Suppressor macrophage treated with lipopolysaccharide for 4 hours (primary cell): ENCODE measurements at regions not wholly inside any gene's neighbourhood (a gene's known extent, or its start where the extent isn't known, plus 50 kb on each side); places are given as distances from the start of the nearest gene placed in this dataset.

Experiments
- DNase-seq: peaks from one replicate; pipeline ENCODE4 v3.0.0-alpha.2; 2020

DNA sequence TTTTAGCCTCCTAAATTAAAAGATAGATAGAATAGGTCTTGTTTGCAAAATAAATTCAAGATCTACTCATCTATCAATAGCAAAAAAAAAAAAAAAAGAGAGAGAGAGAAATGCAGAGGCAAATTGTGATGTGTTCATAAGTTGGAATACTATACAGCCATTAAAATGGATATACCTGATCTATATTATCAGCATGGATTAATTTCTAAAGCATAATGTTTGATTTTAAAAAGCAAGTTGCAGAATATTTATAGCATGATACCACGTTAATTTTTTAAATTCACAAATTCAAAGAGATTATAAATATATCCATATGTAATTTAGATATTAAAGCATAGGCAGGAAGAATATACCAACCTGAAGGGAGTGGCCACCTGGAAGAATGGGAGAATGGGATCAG is 114.9 kb upstream of the PTPRT start:
- DNase-seq: no peak

DNA sequence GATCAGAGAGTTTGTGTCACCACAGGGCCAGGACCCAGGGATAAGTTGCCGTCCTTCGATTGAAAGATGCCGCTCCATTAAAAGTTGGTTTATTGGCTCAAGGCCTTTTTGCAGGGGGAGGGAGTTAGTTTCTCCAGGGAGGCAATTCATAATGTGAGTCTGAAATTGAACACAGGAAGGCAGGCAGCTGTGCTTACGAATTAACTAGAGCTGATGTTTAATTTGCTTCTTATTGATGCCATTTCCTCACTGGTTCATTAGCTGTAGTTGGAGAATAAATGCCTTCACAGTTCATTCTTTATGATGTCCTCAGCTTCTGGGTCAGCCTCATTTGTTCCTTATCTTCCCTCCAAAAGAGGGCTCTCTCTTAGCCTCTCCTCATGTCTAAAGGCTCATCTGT is 113.2 kb upstream of the PTPRT start:
- DNase-seq: no peak

DNA sequence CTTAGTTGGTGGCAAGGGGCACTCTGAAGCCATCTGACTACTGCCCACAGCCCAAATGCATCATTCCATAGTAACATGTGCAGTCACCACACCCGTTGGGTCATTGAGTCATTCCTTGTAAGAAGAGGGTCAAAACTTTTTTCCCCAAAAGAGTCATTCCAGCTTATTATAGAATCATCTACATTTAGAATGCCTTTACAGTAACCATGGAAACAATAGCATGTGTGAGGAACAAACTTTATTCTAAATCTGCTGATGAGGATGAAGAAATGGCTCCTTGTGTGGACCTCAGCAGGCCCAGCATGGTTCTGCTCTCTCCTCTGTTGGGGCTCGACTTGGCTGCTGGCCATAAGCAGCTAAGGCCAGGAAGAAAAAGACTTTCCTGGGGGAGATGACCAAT is 111.2 kb upstream of the PTPRT start:
- no peak for DNase-seq

DNA sequence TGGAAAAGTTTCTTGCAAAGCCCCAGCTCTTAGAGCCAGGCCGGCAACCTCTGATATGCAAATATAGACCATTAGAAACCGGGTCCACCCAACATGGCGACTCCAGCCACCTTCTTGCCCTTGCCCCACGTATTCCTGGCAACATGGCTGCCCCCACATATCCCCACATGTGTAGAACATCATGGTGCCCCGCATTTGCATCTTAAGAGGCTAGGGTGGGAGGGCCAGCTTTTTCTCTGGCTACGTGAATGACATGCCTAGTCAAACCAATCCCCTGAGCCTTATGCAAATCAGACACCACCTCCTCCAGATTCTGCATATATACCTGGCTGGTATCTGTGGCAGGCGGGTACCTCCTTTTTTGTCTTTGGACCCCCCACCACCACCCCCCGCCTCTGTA is 106.1 kb upstream of the PTPRT start:
- no peak for DNase-seq

DNA sequence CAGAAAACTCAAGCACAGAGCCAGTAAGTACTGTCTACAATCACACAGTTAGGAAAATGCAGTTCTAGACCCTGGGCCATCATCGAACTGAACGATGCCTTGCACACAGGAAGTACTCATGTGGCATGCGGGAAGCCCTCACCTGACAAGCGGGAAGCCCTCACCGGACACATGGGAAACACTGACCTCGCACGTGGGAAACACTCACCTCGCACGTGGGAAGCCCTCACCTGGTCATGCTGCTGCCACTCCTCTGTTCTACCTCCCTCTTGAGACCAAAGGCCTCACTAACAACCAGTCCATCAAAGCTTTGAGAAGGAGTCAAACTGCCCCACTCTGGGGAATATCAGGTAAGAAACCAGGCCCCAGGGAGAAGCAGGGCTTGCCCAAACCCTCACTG is 105.6 kb upstream of the PTPRT start:
- DNase-seq: no peak

DNA sequence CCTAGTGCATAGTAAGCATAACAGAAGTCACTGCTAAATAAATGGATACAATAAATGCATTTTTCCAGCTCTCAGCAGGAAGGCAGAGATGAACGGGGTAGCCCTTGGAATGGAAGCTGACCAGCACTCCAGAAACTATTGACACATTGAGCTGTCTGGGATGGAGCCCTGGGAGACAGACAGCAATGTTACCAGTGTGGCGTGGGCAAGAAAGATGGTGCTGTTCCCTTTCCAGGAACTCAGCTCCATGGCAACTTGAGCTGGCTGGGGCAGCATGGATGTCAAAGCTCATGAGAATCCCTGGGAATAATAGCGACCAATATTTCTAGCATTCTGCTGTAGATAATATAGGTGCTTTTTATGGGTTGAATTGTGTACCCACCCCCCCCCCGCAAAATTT is 104.3 kb upstream of the PTPRT start:
- DNase-seq: no peak

GRCh38 chr20:43293068-43293786 is 103.5 kb upstream of the PTPRT start:
- no peak for DNase-seq

DNA sequence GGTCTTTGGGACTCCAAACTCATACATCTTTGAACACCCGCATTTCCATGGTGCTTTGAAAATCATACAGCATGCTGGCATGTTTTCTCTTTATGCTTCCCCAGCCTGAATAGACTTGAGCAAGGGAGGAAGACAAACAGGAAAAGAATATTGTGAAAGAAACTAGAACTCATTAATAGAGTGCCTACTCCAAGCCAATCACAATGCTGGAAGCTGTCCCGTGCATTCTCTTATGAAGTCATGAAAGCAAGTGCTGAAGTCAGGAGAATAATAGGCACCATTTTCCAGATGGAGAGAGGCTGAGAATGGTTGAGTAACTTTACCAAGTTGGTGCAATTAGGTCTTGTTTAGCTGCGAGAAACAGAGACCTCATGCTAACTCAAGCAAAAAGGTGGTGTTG is 102.5 kb upstream of the PTPRT start:
- no peak for DNase-seq

- no peak for DNase-seq
These were observed 97.9 kb upstream of the PTPRT start for GRCh38 chr20:43287637-43288036.

DNA sequence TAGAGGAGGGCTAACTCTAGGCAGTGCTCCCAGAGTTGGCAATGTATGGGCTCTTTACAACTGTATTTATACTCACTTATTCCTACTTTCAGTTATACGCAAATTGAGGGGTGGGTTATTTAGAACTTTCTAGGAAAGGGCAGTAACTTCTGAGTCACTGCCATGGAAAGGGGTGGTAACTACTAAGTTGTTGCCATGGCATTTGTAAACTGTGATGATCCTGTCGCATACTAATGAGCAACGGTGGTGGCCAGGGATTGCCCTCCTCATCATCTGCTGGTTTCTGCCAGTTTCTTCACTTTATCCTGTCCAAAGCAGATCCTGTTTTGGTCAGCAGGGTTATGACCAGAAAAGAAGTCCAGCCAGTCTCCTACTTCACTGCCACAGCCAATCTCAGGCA is 95.5 kb upstream of the PTPRT start:
- no peak for DNase-seq

DNA sequence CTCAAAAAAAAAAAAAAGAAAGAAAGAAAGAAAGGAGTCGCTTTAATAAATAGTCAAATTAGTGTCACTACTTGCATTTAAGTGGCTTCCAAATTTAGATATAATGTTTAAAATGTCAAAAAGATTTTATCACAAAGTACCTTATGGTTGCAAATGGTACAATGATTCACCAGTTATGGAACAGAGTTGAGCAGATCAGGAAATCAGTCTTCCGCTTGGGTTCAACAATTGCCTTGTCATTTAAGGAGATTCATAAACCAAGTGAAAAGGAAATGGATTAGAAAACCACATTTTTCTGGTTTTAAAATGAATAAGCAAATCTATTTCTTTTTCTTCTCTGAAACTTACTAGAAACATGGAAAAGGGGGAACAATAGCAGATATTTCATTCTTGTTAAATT is 94.8 kb upstream of the PTPRT start:
- no peak for DNase-seq

DNA sequence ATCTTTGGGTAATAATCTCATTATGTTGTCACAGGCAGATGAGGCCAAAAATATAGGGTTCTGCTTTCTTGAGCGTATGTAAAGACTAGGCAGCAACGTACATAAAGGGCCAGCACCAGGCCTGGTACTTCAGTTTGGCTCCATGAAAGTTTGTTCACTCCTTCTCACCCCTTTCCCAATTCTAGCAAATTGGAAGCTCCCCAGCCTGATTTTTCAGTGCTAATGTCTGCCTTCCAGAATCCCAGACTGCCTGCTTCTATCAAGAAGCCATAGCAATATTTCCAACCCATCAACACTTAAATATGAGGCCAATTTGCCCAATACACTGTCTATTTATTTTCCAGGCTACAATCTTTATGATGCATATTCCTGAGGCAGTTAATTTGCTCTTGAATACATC is 93.4 kb upstream of the PTPRT start:
- no peak for DNase-seq

DNA sequence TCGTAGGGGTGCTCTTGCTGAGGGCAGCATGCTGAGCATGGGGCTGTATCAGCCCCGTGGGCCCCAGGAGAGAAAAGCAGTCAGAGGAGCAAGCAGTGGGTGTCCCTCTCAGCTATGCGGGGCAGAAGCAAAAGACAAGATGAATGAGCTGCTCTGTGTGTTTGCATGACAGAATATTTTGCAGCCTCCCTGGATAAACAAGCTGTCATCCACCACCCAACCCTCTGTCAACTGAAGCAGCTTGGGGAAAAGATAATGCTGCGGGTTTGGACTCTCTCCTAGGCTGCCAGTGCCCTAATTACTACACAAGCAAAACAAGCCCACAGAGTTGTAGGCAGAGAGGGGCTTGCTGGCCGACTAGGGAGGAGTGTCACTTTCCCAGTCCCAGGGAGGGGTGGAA is 82.3 kb upstream of the PTPRT start:
- no peak for DNase-seq

- DNase-seq: no peak
These were observed 75.7 kb upstream of the PTPRT start for GRCh38 chr20:43265449-43265848.

GRCh38 chr20:43263226-43263625 is 73.5 kb upstream of the PTPRT start:
- DNase-seq: no peak

GRCh38 chr20:43262341-43262740 is 72.6 kb upstream of the PTPRT start:
- no peak for DNase-seq

- DNase-seq: no peak
These were observed 66.2 kb upstream of the PTPRT start for GRCh38 chr20:43255877-43256276.

- no peak for DNase-seq
These were observed 63.1 kb upstream of the PTPRT start for GRCh38 chr20:43252761-43253160.

DNA sequence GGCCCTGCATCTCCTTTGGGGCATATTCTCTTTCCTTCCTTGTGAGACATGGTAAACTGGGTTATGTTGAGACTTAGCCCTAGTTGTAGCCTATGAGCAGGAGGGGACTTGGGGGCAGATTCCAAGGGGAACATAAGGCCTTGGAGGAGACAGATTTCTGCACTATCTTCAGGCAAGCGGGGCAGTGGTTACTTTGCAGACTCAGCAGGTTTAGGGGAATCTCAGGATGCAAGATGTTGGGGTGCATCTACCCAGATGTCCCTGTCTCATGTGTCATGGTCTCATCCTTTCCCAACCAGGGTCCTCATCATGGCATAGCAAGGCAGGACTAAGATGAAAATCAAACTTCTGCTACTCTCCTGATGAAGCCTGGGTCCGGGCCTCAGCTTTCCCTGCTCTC is 58.6 kb upstream of the PTPRT start:
- no peak for DNase-seq

- no peak for DNase-seq
These were observed 57.7 kb upstream of the PTPRT start for GRCh38 chr20:43247361-43247760.

DNA sequence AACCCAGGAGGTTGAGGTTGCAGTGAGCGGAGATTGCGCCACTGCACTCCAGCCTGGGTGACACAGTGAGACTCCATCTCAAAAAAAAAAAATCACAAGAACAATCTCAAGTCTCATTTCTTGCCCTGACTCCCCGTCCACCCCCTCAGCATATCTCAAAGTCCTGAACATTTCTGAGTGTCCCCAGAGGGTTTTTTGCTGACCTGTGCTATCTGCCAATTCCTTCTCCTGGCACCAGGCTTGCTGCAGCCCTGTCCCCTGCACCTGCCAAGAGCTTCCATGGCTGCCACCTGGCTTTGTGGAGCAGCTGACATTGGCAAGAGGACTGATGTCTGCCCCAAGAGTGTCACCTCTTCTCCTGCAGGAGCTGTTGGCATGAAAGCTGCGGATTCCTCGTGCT is 54.9 kb upstream of the PTPRT start:
- DNase-seq: no peak

DNA sequence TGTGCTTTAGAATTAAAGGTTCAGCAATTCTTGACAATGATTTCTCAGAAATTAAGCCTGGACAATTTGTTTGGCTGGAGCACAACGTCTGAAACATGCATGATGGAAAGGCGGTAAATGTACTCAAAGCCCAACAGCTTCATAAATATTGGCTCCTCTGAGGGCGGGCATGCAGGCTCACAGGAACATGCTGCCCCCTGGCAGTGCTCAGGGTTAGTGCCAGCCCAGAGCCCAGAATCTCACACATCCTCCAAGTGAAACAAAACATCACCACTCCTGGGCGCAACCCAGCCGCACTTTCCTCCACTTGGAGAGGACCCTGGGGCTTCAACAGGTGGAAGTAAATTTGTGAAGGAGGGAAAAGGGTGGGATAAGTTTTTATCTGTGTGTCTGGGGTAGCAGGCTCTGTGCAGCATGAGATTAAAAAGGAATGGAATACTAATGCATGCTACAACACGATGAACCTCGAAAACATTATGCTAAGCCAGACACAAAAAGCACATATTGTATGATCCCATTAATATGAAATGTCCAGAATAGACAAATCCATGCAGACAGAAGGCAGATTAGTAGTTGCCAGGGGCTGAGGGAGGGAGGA is 54.1 kb upstream of the PTPRT start:
- no peak for DNase-seq

DNA sequence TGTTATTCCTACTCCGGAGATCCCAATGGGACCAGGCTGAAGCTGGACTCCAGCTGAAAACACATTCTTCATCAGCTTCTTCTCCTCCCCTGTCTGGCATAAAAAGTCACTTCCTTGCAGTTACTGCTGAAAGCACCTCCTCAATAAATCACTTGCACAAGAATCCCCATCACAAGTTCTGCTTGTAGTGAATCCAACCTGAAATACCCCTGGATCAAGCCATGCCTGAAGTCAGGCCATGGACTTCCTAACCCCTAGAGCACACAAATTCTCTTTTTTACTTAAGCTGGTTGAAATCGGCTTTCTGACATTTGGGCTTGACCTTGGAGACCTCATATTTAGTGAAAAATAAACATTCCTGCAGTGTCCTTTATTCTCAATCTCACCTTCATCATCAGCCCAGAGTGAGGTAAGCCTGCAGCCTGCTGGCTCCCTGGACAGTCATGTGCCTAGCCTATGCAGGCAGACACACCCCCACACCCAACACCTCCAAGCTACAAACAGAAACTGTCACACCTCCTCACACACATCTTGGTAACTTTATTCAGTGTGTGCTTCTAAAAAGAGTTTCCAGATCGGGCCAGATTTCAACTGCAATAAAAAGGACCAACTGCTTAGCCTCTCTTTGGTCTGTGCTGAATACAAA is 51.5 kb upstream of the PTPRT start:
- no peak for DNase-seq
